ENCODE measurements at regions not wholly inside any gene's neighbourhood (a gene's known extent, or its start where the extent isn't known, plus 50 kb on each side); places are given as distances from the start of the nearest gene placed in this dataset.

- Histone ChIP-seq H3K4me1 (ENCODE audit: insufficient read depth, low read length) (no peaks in the 10 kb centered on the region), H3K4me2 (ENCODE audit: low read length) (no peak overlapping the region), H3K9me3 (ENCODE audit: insufficient read depth, low read depth, low read length) (no peaks in the 10 kb centered on the region), H2AFZ (ENCODE audit: low read depth, low read length) (no peak overlapping the region), H3K36me3 (ENCODE audit: insufficient read depth, low read length) (no peaks in the 10 kb centered on the region), H3K27me3 (ENCODE audit: insufficient read depth, low read length) (no peaks in the 10 kb centered on the region), H4K20me1 (ENCODE audit: insufficient read depth, low read length) (no peaks in the 10 kb centered on the region), H3K79me2 (ENCODE audit: insufficient read depth, low read length) (no peaks in the 10 kb centered on the region), H3K9ac (ENCODE audit: low read length) (no peak overlapping the region), H3K4me3 (ENCODE audit: insufficient read depth, low read depth, low read length) (no peak overlapping the region), H3K27ac (ENCODE audit: low read depth, low read length) (no peak overlapping the region)
- no peak for DNase-seq (ENCODE audit: low read depth)
- TF ChIP-seq EZH2 (IDR thresholded peaks at IDR 0.05; ENCODE audit: insufficient read depth, low read length) (no peak), CTCF (IDR thresholded peaks at IDR 0.05; ENCODE audit: insufficient read depth, low read depth, low read length) (no peak)
- Mint-ChIP-seq H3K27ac (ENCODE audit: unreplicated experiment) (no peak overlapping the region), H3K4me1 (ENCODE audit: low read depth, unreplicated experiment) (no peaks in the 10 kb centered on the region), H3K9me3 (ENCODE audit: unreplicated experiment) (no peaks in the 10 kb centered on the region), H3K27me3 (ENCODE audit: low read depth, unreplicated experiment) (no peaks in the 10 kb centered on the region), H3K4me3 (ENCODE audit: unreplicated experiment) (no peak overlapping the region), H3K36me3 (ENCODE audit: low read depth, unreplicated experiment) (no peaks in the 10 kb centered on the region)
- FAIRE-seq = no peak
Observed at GRCh38 chr12:86931714-86932113, 675.5 kb upstream of the MGAT4C start.

- Mint-ChIP-seq H3K27ac (ENCODE audit: unreplicated experiment) (no peak overlapping the region), H3K4me3 (ENCODE audit: unreplicated experiment) (no peak overlapping the region), H3K36me3 (ENCODE audit: low read depth, unreplicated experiment) (no peaks in the 10 kb centered on the region), H3K9me3 (ENCODE audit: unreplicated experiment) (no peaks in the 10 kb centered on the region), H3K4me1 (ENCODE audit: low read depth, unreplicated experiment) (no peaks in the 10 kb centered on the region), H3K27me3 (ENCODE audit: low read depth, unreplicated experiment) (no peaks in the 10 kb centered on the region)
- DNase-seq (ENCODE audit: low read depth) = peak; percentile 10
- Histone ChIP-seq H3K4me3 (ENCODE audit: insufficient read depth, low read depth, low read length) (no peak overlapping the region), H3K4me2 (ENCODE audit: low read length) (no peak overlapping the region), H3K9me3 (ENCODE audit: insufficient read depth, low read depth, low read length) (no peaks in the 10 kb centered on the region), H3K4me1 (ENCODE audit: insufficient read depth, low read length) (no peaks in the 10 kb centered on the region), H2AFZ (ENCODE audit: low read depth, low read length) (no peak overlapping the region), H3K27ac (ENCODE audit: low read depth, low read length) (no peak overlapping the region), H3K27me3 (ENCODE audit: insufficient read depth, low read length) (no peaks in the 10 kb centered on the region), H3K79me2 (ENCODE audit: insufficient read depth, low read length) (no peaks in the 10 kb centered on the region), H4K20me1 (ENCODE audit: insufficient read depth, low read length) (no peaks in the 10 kb centered on the region), H3K36me3 (ENCODE audit: insufficient read depth, low read length) (no peaks in the 10 kb centered on the region), H3K9ac (ENCODE audit: low read length) (no peak overlapping the region)
- TF ChIP-seq CTCF (IDR thresholded peaks at IDR 0.05; ENCODE audit: insufficient read depth, low read depth, low read length) = no peak
- TF ChIP-seq EZH2 (IDR thresholded peaks at IDR 0.05; ENCODE audit: insufficient read depth, low read length) = no peak
- FAIRE-seq = no peak
Observed at GRCh38 chr12:86929962-86930361, 673.8 kb upstream of the MGAT4C start.

GRCh38 chr12:86917121-86917520 is 660.9 kb upstream of the MGAT4C start:
- DNase-seq (ENCODE audit: low read depth) = no peak
- H3K9me3 Mint-ChIP-seq (ENCODE audit: unreplicated experiment) = no peaks in the 10 kb centered on the region
- H3K27ac Mint-ChIP-seq (ENCODE audit: unreplicated experiment) = no peak overlapping the region
- TF ChIP-seq CTCF (IDR thresholded peaks at IDR 0.05; ENCODE audit: insufficient read depth, low read depth, low read length) (no peak), EZH2 (IDR thresholded peaks at IDR 0.05; ENCODE audit: insufficient read depth, low read length) (no peak)
- Histone ChIP-seq H3K27me3 (ENCODE audit: insufficient read depth, low read length) (no peaks in the 10 kb centered on the region), H3K4me2 (ENCODE audit: low read length) (no peak overlapping the region), H3K27ac (ENCODE audit: low read depth, low read length) (no peak overlapping the region), H3K36me3 (ENCODE audit: insufficient read depth, low read length) (no peaks in the 10 kb centered on the region), H3K4me1 (ENCODE audit: insufficient read depth, low read length) (no peaks in the 10 kb centered on the region), H2AFZ (ENCODE audit: low read depth, low read length) (no peak overlapping the region), H4K20me1 (ENCODE audit: insufficient read depth, low read length) (no peaks in the 10 kb centered on the region), H3K4me3 (ENCODE audit: insufficient read depth, low read depth, low read length) (no peak overlapping the region), H3K9me3 (ENCODE audit: insufficient read depth, low read depth, low read length) (no peaks in the 10 kb centered on the region), H3K79me2 (ENCODE audit: insufficient read depth, low read length) (no peaks in the 10 kb centered on the region), H3K9ac (ENCODE audit: low read length) (no peak overlapping the region)
- no peak overlapping the region for H3K4me3 Mint-ChIP-seq (ENCODE audit: unreplicated experiment)
- no peak for FAIRE-seq
- H3K4me1 Mint-ChIP-seq (ENCODE audit: low read depth, unreplicated experiment) = no peaks in the 10 kb centered on the region
- no peaks in the 10 kb centered on the region for H3K27me3 Mint-ChIP-seq (ENCODE audit: low read depth, unreplicated experiment)
- H3K36me3 Mint-ChIP-seq (ENCODE audit: low read depth, unreplicated experiment) = no peaks in the 10 kb centered on the region

Data from astrocyte (in vitro differentiated cells and primary cell).